ENCODE measurements at regions not wholly inside any gene's neighbourhood (a gene's known extent, or its start where the extent isn't known, plus 50 kb on each side); places are given as distances from the start of the nearest gene placed in this dataset.
"Not testable (repeated sequence)": the region's sequence is repeated elsewhere in the genome, so short reads cannot be mapped to it uniquely, and the experiment has no call there.

GRCh38 chr5:67730917-67731474, 484.6 kb upstream of the PIK3R1 start:
- H3K4me3 ChIP-seq (ENCODE audit: low read depth, low read length), result no peak overlapping the region
- no peak for TF ChIP-seq CTCF (IDR thresholded peaks at IDR 0.05; ENCODE audit: low read depth, low read length)

DNA sequence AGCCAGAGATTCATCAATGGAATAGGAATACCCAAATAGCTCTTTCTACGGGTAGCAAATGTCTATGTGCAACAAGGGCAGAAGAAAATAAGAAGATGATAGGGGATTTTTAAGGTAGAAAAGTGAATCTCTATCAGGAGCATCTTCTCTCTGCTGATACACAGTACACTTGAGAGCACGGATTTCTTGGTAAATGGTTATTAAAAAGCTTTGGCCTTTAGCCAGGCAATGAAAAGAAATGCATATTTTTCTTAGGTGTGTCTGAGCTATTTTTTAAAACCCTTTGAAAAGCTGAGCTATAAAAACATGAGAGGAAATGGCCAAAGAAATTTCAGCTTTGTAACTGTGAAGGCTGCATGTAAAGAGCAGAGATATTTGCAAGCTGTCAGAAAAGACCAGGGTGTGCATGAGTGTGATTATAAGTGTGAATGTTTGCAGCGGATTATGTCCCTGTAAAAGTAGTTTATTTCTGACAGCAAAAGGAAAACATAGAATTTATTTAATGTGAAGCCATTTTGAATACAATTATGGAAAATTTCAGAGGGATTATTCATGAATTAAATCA, 487.1 kb upstream of the PIK3R1 start:
- H3K4me3 ChIP-seq (ENCODE audit: low read depth, low read length), result no peak overlapping the region
- no peak for TF ChIP-seq CTCF (IDR thresholded peaks at IDR 0.05; ENCODE audit: low read depth, low read length)

- TF ChIP-seq CTCF (IDR thresholded peaks at IDR 0.05; ENCODE audit: low read depth, low read length), result no peak
- H3K4me3 ChIP-seq (ENCODE audit: low read depth, low read length), result no peak overlapping the region
Observed at GRCh38 chr5:67725604-67726003, 490.0 kb upstream of the PIK3R1 start.

GRCh38 chr5:67724412-67725135, 491.0 kb upstream of the PIK3R1 start:
- no peak for TF ChIP-seq CTCF (IDR thresholded peaks at IDR 0.05; ENCODE audit: low read depth, low read length)

GRCh38 chr5:67723873-67724272, 491.7 kb upstream of the PIK3R1 start:
- TF ChIP-seq CTCF (IDR thresholded peaks at IDR 0.05; ENCODE audit: low read depth, low read length), result no peak
- H3K4me3 ChIP-seq (ENCODE audit: low read depth, low read length), result no peak overlapping the region

More at GRCh38 chr5:67724412-67725135, 491.0 kb upstream of the PIK3R1 start:
- H3K4me3 ChIP-seq (ENCODE audit: low read depth, low read length), result no peak overlapping the region

GRCh38 chr5:67722582-67722981, 493.0 kb upstream of the PIK3R1 start:
- H3K4me3 ChIP-seq (ENCODE audit: low read depth, low read length), result not testable (repeated sequence)

DNA sequence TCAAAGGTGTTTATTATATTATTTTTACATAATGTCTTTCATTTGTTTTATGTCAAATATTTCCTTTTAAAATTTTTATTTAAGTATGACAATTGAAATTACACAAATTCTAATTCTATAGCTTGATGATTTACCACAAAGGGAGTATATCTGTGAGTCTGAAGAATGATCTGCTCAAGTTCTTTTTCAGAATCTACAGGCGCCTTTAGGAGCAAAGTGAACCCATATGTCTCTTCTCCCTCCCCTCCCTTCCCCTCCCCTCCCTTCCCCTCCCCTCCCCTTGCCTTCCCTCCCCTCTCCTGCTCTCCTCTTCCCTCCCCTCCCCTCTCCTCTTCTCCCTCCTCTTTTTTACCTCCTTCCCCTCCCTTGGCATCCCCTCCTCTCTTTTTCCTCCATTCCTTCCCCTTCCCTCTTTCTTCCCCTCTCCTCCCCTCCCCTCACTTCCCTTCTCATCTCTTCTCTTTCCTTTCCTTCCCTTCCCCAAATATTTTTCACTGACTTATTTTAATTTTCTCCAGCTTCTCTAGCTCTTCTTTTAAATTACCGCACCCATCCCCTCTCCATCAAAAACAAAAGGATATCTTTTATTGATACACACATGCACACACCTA, 495.3 kb upstream of the PIK3R1 start:
- TF ChIP-seq CTCF (IDR thresholded peaks at IDR 0.05; ENCODE audit: low read depth, low read length), result no peak
- no peak overlapping the region for H3K4me3 ChIP-seq (ENCODE audit: low read depth, low read length)
